Panc1 (cell line): ENCODE measurements at regions not wholly inside any gene's neighbourhood (a gene's known extent, or its start where the extent isn't known, plus 50 kb on each side); places are given as distances from the start of the nearest gene placed in this dataset.

Experiments
- ATAC-seq: fragments of 200-7000 bp; cut with Tn5 transposase; 2 replicates; pipeline ENCODE4 v1.9.1; 2020; ENCODE audit warnings: mild to moderate bottlenecking, moderate library complexity
- BruUV-seq: library from RNA; stranded (reverse); fragments of 400-500 nt; replicated peaks from 2 replicates; lab custom pipeline; 2021; lab: Mats Ljungman, UMichigan
- CTCF ChIA-PET: fragments of 300-600 bp; sonication (Branson Sonifier 250); formaldehyde crosslinking; loops from one replicate; lab custom pipeline; 2022; ENCODE audit warnings: antibody characterized with exemption; lab: Charles Lee
- POLR2A ChIA-PET: fragments of 300-600 bp; sonication (Branson Sonifier 250); formaldehyde crosslinking; loops from one replicate; lab custom pipeline; 2022; ENCODE audit warnings: antibody characterized with exemption; lab: Charles Lee
- DNase-seq: peaks from one replicate; pipeline ENCODE4 v3.0.0-alpha.2; 2010; ENCODE audit warnings: low read depth, low spot score
- H3K27ac ChIP-seq: 2 replicates; pipeline ENCODE4 v1.5.1; 2011; ENCODE audit warnings: mild to moderate bottlenecking, low read length, inconsistent platforms
- H3K27me3 ChIP-seq: fragments of 200-500 bp; sonication (Bioruptor generic); 2 replicates; pipeline ENCODE4 v1.6.0; 2014; ENCODE audit warnings: low read length, inconsistent platforms; ENCODE audit not compliant: control insufficient read depth, insufficient read depth
- H3K36me3 ChIP-seq: fragments of 200-500 bp; sonication (Bioruptor generic); 2 replicates; pipeline ENCODE4 v1.5.1; 2014; ENCODE audit warnings: inconsistent platforms, mild to moderate bottlenecking, low read length, moderate library complexity; ENCODE audit not compliant: control insufficient read depth, insufficient read depth
- H3K4me1 ChIP-seq: 2 replicates; pipeline ENCODE4 v1.5.1; 2011; ENCODE audit warnings: inconsistent platforms, mild to moderate bottlenecking, low read length, moderate library complexity; ENCODE audit not compliant: control insufficient read depth, insufficient read depth
- H3K4me3 ChIP-seq, 2 experiments: 2 replicates each; pipeline ENCODE4 v1.5.1; 2011 to 2012; ENCODE audit warnings: low read depth in 2 of 2, low read length in 2 of 2, mild to moderate bottlenecking in 2 of 2, inconsistent platforms in 1 of 2, moderate library complexity in 1 of 2
- H3K9me3 ChIP-seq: fragments of 200-500 bp; sonication (Bioruptor generic); 2 replicates; pipeline ENCODE4 v1.5.1; 2014; ENCODE audit warnings: low read depth, mild to moderate bottlenecking, inconsistent platforms, low read length, moderate library complexity; ENCODE audit not compliant: control insufficient read depth, insufficient read depth
- CTCF ChIP-seq: fragments of 450-650 bp; IDR thresholded peaks from 2 replicates; pipeline ENCODE4 v1.5.1; 2017; ENCODE audit warnings: mild to moderate bottlenecking
- POLR2AphosphoS5 ChIP-seq: IDR thresholded peaks from 2 replicates; pipeline ENCODE4 v1.6.1; 2012; ENCODE audit warnings: mild to moderate bottlenecking, low read depth, low read length, moderate library complexity
- REST ChIP-seq, 2 experiments: IDR thresholded peaks; 2 replicates each; pipeline ENCODE4 v1.6.1; 2011 to 2012; ENCODE audit warnings: low read depth in 2 of 2, control low read depth in 1 of 2, low read length in 1 of 2, mild to moderate bottlenecking in 1 of 2, moderate library complexity in 1 of 2; ENCODE audit not compliant: insufficient read depth in 1 of 2
- SIN3A ChIP-seq: IDR thresholded peaks from 2 replicates; pipeline ENCODE4 v1.6.1; 2012; ENCODE audit warnings: low read depth, mild to moderate bottlenecking, low read length, moderate library complexity, borderline replicate concordance; ENCODE audit not compliant: insufficient read depth
- TCF7L2 ChIP-seq: IDR thresholded peaks from 2 replicates; pipeline ENCODE4 v1.6.1; 2011; ENCODE audit warnings: mild to moderate bottlenecking, low read depth, low read length, inconsistent platforms
- in situ Hi-C: cut with HindIII; loops from 2 replicates; pipeline ENCODE4 v1.10.0; 2016; ENCODE audit warnings: low sequenced_read_pairs, low pct_unique_long_range_greater_than_20kb
- intact Hi-C: fragments of 100-400 bp; cut with micrococcal nuclease; formaldehyde crosslinking; loops from one replicate; pipeline ENCODE4 v1.10.0; 2022; ENCODE audit not compliant: unreplicated experiment

- Histone ChIP-seq H3K4me3 (no peak overlapping the region), H3K27me3 (no peaks in the 10 kb centered on the region), H3K36me3 (no peaks in the 10 kb centered on the region), H3K4me1 (no peaks in the 10 kb centered on the region), H3K9me3 (peaks cover 9% of the 10 kb centered on the region), H3K27ac (no peak overlapping the region)
- TF ChIP-seq CTCF (peak; percentile 51), REST (IDR thresholded peaks at IDR 0.05; ENCODE audit: insufficient read depth in 1 of 2, low read depth in 2 of 2, low read length in 1 of 2) (no peak)
- no TSS peak for BruUV-seq
- ChIA-PET CTCF (no interaction called here), POLR2A (no interaction called here)
- in situ Hi-C loops: no loop called here
- DNase-seq (no peak), ATAC-seq (no peak)
- intact Hi-C loops: no loop called here
Measured at GRCh38 chr6:101226677-101227135, 166.8 kb upstream of the GRIK2 start.

- no peaks in the 10 kb centered on the region for H3K9me3 ChIP-seq
- H3K27ac ChIP-seq: no peak overlapping the region
- BruUV-seq: no TSS peak
- ChIA-PET POLR2A (no interaction called here), CTCF (no interaction called here)
- no peak for TF ChIP-seq POLR2AphosphoS5
- no peak for TF ChIP-seq SIN3A
- no peak for TF ChIP-seq CTCF
- no peak for TF ChIP-seq TCF7L2
- no peak for TF ChIP-seq REST (IDR thresholded peaks at IDR 0.05; ENCODE audit: insufficient read depth in 1 of 2, low read depth in 2 of 2, low read length in 1 of 2)
- in situ Hi-C loops (no loop called here), intact Hi-C loops (no loop called here)
- H3K36me3 ChIP-seq: no peaks in the 10 kb centered on the region
- DNase-seq: no peak
- no peaks in the 10 kb centered on the region for H3K4me1 ChIP-seq
- no peak for ATAC-seq
- H3K27me3 ChIP-seq: no peaks in the 10 kb centered on the region
- H3K4me3 ChIP-seq: no peak overlapping the region
Measured at GRCh38 chr6:101230866-101231265, 162.6 kb upstream of the GRIK2 start.
